HL-60 (cell line): ENCODE measurements at regions not wholly inside any gene's neighbourhood (a gene's known extent, or its start where the extent isn't known, plus 50 kb on each side); places are given as distances from the start of the nearest gene placed in this dataset.

Experiments
- CTCF ChIP-seq: IDR thresholded peaks from one replicate; pipeline ENCODE4 v1.5.1; 2011; ENCODE audit warnings: low read length, control low read depth, inconsistent platforms; ENCODE audit not compliant: insufficient read depth
- GABPA ChIP-seq: IDR thresholded peaks from 2 replicates; pipeline ENCODE4 v1.6.1; 2012; ENCODE audit warnings: low read depth
- POLR2AphosphoS5 ChIP-seq: IDR thresholded peaks from 2 replicates; pipeline ENCODE4 v1.6.1; 2012; ENCODE audit warnings: low read depth
- TF ChIP-seq, protein P1 (sequence below): IDR thresholded peaks from 2 replicates; pipeline ENCODE4 v1.6.1; 2012; ENCODE audit warnings: low read depth; ENCODE audit not compliant: insufficient replicate concordance

DNA sequence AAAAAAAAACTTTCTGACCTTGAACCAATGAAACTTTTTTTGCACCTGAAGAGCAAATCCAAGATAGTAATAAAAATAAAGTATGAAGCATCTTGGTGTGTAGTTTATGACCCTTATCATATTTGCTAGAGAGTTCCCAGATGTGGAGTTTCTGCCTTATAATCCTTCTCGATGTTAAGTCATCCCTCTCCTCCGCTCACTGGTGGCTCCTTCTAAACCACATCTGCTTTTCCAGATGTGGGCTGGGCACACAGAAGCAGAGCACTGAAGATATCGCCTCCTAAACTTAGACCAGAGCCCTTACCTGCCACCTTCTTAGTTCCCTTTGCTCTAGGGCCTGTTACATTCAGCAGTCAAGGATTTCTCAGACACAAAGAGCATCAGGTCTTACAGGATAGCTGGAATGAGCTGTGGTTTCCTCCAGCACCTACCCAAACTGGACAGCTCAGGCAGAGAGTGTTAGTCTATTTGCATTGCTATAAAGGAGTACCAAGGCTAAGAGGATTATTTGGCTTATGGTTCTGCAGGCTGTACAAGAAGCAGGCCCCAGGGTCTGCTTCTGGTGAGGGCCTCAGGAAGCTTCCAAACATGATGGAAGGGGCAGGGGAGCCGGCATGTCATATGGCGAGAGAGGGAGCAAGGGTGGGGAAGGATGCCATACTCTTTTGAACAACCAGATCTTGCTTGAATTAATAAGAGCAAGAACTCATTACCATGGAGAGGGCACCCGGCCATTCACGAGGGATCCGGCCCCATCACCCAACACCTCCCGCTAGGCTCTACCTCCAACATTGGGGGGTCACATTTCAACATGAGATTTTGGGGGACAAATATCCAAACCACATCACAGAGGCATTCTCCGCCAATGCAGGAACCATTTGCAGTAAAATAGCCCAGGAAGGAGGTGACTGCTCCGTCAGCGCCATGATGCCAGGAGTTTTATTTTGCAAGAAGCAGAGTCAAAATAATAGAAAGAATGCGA, 75.6 kb upstream of the HELT start:
- no peak for TF ChIP-seq CTCF
- TF ChIP-seq GABPA: no peak
- TF ChIP-seq, protein P1, sequence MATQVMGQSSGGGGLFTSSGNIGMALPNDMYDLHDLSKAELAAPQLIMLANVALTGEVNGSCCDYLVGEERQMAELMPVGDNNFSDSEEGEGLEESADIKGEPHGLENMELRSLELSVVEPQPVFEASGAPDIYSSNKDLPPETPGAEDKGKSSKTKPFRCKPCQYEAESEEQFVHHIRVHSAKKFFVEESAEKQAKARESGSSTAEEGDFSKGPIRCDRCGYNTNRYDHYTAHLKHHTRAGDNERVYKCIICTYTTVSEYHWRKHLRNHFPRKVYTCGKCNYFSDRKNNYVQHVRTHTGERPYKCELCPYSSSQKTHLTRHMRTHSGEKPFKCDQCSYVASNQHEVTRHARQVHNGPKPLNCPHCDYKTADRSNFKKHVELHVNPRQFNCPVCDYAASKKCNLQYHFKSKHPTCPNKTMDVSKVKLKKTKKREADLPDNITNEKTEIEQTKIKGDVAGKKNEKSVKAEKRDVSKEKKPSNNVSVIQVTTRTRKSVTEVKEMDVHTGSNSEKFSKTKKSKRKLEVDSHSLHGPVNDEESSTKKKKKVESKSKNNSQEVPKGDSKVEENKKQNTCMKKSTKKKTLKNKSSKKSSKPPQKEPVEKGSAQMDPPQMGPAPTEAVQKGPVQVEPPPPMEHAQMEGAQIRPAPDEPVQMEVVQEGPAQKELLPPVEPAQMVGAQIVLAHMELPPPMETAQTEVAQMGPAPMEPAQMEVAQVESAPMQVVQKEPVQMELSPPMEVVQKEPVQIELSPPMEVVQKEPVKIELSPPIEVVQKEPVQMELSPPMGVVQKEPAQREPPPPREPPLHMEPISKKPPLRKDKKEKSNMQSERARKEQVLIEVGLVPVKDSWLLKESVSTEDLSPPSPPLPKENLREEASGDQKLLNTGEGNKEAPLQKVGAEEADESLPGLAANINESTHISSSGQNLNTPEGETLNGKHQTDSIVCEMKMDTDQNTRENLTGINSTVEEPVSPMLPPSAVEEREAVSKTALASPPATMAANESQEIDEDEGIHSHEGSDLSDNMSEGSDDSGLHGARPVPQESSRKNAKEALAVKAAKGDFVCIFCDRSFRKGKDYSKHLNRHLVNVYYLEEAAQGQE: peak; percentile 84
- TF ChIP-seq POLR2AphosphoS5: no peak
